CD4-positive, alpha-beta memory T cell (primary cell): ENCODE measurements at regions not wholly inside any gene's neighbourhood (a gene's known extent, or its start where the extent isn't known, plus 50 kb on each side); places are given as distances from the start of the nearest gene placed in this dataset.

Experiments
- CTCF ChIA-PET: fragments of 350-600 bp; sonication (Branson Sonifier 250); formaldehyde crosslinking; loops from one replicate; lab custom pipeline; 2021; ENCODE audit warnings: inconsistent platforms; ENCODE audit not compliant: partially characterized antibody; lab: Charles Lee
- POLR2A ChIA-PET: fragments of 350-600 bp; sonication (Branson Sonifier 250); formaldehyde crosslinking; loops from one replicate; lab custom pipeline; 2021; ENCODE audit not compliant: partially characterized antibody; lab: Charles Lee
- DNase-seq, 5 donors: peaks; one replicate each; pipeline versions ENCODE4 v3.0.0 to v3.0.0-alpha.2; 2020 to 2022; ENCODE audit warnings: mixed read lengths in 1 of 5
- H3K27ac ChIP-seq: one replicate; pipeline ENCODE4 v1.7.0; 2013; ENCODE audit warnings: low read depth, low read length
- H3K27me3 ChIP-seq: 2 replicates; pipeline ENCODE4 v1.7.0; 2013; ENCODE audit warnings: mild to moderate bottlenecking, low read length, moderate library complexity; ENCODE audit not compliant: insufficient read depth
- H3K36me3 ChIP-seq: 2 replicates; pipeline ENCODE4 v1.7.0; 2013; ENCODE audit warnings: mild to moderate bottlenecking, low read length, moderate library complexity; ENCODE audit not compliant: insufficient read depth
- H3K4me1 ChIP-seq: 2 replicates; pipeline ENCODE4 v1.7.0; 2013; ENCODE audit warnings: mild to moderate bottlenecking, low read length, moderate library complexity; ENCODE audit not compliant: insufficient read depth
- H3K4me3 ChIP-seq, 2 donors: one replicate each; pipeline ENCODE4 v1.7.0; 2013; ENCODE audit warnings: low read length in 2 of 2, mild to moderate bottlenecking in 1 of 2
- H3K9me3 ChIP-seq, 2 donors: one replicate each; pipeline ENCODE4 v1.7.0; 2013; ENCODE audit warnings: low read length in 2 of 2, control low read depth in 1 of 2; ENCODE audit not compliant: control insufficient read depth in 1 of 2
- H3K27ac Mint-ChIP-seq, 7 donors: one replicate each; pipeline ENCODE4 v1.8.0; 2020 to 2021; ENCODE audit warnings: mixed read lengths in 7 of 7, mild to moderate bottlenecking in 6 of 7, inconsistent platforms in 3 of 7, moderate library complexity in 3 of 7
- H3K27me3 Mint-ChIP-seq, 2 donors: one replicate each; pipeline ENCODE4 v1.8.0; 2020 to 2021; ENCODE audit warnings: mixed read lengths in 2 of 2
- H3K36me3 Mint-ChIP-seq, 2 donors: one replicate each; pipeline ENCODE4 v1.8.0; 2020 to 2021; ENCODE audit warnings: mixed read lengths in 2 of 2, inconsistent platforms in 1 of 2, mild to moderate bottlenecking in 1 of 2
- H3K4me1 Mint-ChIP-seq, 4 donors: one replicate each; pipeline ENCODE4 v1.8.0; 2020 to 2021; ENCODE audit warnings: mixed read lengths in 4 of 4, mild to moderate bottlenecking in 1 of 4
- H3K4me3 Mint-ChIP-seq, 8 donors: one replicate each; pipeline ENCODE4 v1.8.0; 2020 to 2021; ENCODE audit warnings: mixed read lengths in 8 of 8, mild to moderate bottlenecking in 7 of 8, moderate library complexity in 6 of 8, inconsistent platforms in 3 of 8
- H3K9me3 Mint-ChIP-seq, 8 donors: one replicate each; pipeline ENCODE4 v1.8.0; 2020 to 2021; ENCODE audit warnings: mixed read lengths in 8 of 8, mild to moderate bottlenecking in 5 of 8, inconsistent platforms in 3 of 8, moderate library complexity in 1 of 8
- intact Hi-C: fragments of 100-400 bp; cut with micrococcal nuclease; formaldehyde crosslinking; loops from one replicate; pipeline ENCODE4 v1.15.1; 2023

DNA sequence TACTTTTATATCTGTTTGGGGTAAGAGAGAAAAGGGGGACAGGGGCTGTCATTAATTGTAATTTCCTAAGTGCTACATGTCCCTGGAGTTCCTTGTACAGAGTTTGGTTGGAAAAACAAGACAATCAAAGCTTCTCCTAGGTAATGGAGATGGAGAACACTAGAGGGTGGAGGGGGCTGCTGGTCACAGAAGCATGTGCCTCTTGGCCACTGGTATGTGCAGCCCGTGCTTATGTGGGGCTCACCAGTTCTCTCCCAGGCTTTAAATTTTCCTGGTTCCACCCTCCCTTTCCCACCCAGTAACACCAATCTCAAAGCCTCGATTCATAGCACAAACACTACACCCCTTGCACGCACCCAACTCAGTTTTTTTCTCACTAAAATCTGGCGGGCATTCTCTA, 165.6 kb downstream of the SAMD5 start:
- intact Hi-C loops = no loop called here
- CTCF ChIA-PET = no interaction called here

DNA sequence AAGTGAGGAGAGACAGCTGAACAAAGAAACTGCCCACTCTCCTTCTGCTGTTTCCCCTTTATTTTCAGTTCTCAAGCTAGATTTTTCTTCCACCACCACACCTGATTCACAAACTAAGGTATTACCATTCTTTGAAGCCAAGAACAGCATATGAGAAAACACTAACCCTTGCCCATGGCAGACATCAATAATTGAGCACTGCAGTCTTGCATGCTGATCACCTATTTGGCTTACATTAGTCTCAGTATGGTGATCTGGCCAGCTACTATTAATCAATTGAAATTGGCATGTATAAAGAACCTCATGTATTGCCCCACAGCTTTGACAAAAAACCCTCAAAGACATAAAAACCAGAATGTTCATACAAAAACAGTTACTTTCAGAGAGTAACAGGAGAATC, 166.3 kb downstream of the SAMD5 start:
- POLR2A ChIA-PET = no interaction called here
- Mint-ChIP-seq H3K9me3 (peaks cover 0 to 5% (median 1%) of the 10 kb centered on the region in 8 donors), H3K4me1 (no peaks in the 10 kb centered on the region), H3K36me3 (no peaks in the 10 kb centered on the region), H3K4me3 (no peak overlapping the region), H3K27me3 (peaks cover 0 to 2% of the 10 kb centered on the region in 2 donors), H3K27ac (no peak overlapping the region)
- H3K27ac ChIP-seq = no peak overlapping the region
- H3K4me1 ChIP-seq = no peaks in the 10 kb centered on the region
- H3K27me3 ChIP-seq = no peaks in the 10 kb centered on the region
- no peaks in the 10 kb centered on the region for H3K36me3 ChIP-seq
- CTCF ChIA-PET = no interaction called here
- intact Hi-C loops = no loop called here
- no peak overlapping the region for H3K4me3 ChIP-seq
- no peak for DNase-seq
- H3K9me3 ChIP-seq = no peaks in the 10 kb centered on the region

More for the DNA sequence above, 165.6 kb downstream of the SAMD5 start:
- no peak overlapping the region for H3K4me3 ChIP-seq
- no peaks in the 10 kb centered on the region for H3K27me3 ChIP-seq
- H3K27ac Mint-ChIP-seq = no peak overlapping the region
- POLR2A ChIA-PET = no interaction called here
- peaks cover 0 to 2% of the 10 kb centered on the region in 2 donors for H3K27me3 Mint-ChIP-seq
- H3K36me3 Mint-ChIP-seq = no peaks in the 10 kb centered on the region
- H3K36me3 ChIP-seq = no peaks in the 10 kb centered on the region
- no peaks in the 10 kb centered on the region for H3K9me3 ChIP-seq
- no peak overlapping the region for H3K4me3 Mint-ChIP-seq
- H3K4me1 Mint-ChIP-seq = no peaks in the 10 kb centered on the region
- H3K9me3 Mint-ChIP-seq = peaks cover 0 to 7% (median 3%) of the 10 kb centered on the region in 8 donors
- DNase-seq = no peak
- no peaks in the 10 kb centered on the region for H3K4me1 ChIP-seq
- H3K27ac ChIP-seq = no peak overlapping the region

DNA sequence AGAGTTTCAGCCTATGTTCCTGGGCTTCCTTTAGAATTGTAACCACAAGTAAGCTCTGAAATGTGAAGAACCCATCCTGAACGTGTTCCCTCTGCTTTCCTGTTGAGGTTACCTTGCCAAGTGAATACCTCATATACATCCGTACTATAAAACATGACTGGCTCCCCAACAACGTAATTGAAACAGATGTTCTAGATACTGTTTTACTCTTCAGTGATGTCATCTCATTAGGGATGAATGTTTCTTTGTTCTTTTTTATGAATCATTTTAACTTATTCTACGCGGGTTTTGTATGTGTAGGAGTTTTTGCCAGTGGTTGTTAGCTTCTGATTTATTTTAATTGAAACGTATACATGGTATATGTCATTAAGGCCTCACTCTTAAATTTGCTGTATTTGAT, 166.8 kb downstream of the SAMD5 start:
- Mint-ChIP-seq H3K9me3 (peaks cover 0 to 3% (median 0%) of the 10 kb centered on the region in 8 donors), H3K27me3 (peaks cover 0 to 2% of the 10 kb centered on the region in 2 donors), H3K4me1 (no peaks in the 10 kb centered on the region), H3K27ac (no peak overlapping the region), H3K4me3 (no peak overlapping the region), H3K36me3 (no peaks in the 10 kb centered on the region)
- H3K27ac ChIP-seq = no peak overlapping the region
- no peaks in the 10 kb centered on the region for H3K36me3 ChIP-seq
- no peaks in the 10 kb centered on the region for H3K4me1 ChIP-seq
- H3K9me3 ChIP-seq = no peaks in the 10 kb centered on the region
- H3K4me3 ChIP-seq = no peak overlapping the region
- ChIA-PET POLR2A (no interaction called here), CTCF (no interaction called here)
- H3K27me3 ChIP-seq = no peaks in the 10 kb centered on the region
- no peak for DNase-seq
- intact Hi-C loops = no loop called here

DNA sequence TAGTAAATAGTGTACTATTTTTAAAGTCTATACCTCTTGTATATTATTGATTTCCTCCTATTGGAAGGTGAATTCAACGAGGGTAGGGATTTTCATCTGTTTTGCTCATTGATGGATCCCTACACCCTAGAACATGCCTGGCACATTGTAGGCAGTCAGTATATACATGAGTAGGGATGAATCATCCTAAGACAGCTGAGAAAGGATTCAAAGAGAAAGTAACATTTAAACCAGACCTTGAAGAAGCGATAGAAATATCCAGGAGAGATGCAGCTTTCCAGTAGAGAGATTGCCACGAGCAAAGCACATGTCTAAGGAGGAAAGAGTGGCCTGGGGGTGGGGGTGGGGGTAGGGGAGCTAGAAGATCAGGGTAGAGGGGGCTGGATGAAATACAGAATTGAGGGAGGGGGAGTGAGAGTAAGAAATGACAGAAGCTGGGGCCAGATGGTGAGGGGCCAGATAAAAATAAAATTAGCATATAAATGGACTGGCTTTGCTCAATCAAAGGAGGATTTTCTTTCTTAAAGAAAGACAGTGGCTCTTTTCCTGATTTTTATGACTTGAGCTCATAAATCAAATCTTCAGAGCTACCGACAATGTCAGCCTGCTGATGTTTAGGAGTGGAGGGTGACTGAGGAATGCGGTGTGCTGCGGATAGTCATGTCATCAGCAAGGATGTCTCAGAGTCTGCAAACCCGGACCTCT, 168.2 kb downstream of the SAMD5 start:
- Histone ChIP-seq H3K27me3 (no peaks in the 10 kb centered on the region), H3K4me1 (no peaks in the 10 kb centered on the region), H3K27ac (no peak overlapping the region), H3K36me3 (no peaks in the 10 kb centered on the region), H3K4me3 (no peak overlapping the region), H3K9me3 (no peaks in the 10 kb centered on the region)
- no peak overlapping the region for H3K27ac Mint-ChIP-seq
- intact Hi-C loops = no loop called here
- no peak overlapping the region for H3K4me3 Mint-ChIP-seq
- no peaks in the 10 kb centered on the region for H3K4me1 Mint-ChIP-seq
- peaks cover 0 to 2% of the 10 kb centered on the region in 2 donors for H3K27me3 Mint-ChIP-seq
- DNase-seq = no peak
- ChIA-PET CTCF (no interaction called here), POLR2A (no interaction called here)
- peaks cover 0 to 2% (median 0%) of the 10 kb centered on the region in 8 donors for H3K9me3 Mint-ChIP-seq
- no peaks in the 10 kb centered on the region for H3K36me3 Mint-ChIP-seq

DNA sequence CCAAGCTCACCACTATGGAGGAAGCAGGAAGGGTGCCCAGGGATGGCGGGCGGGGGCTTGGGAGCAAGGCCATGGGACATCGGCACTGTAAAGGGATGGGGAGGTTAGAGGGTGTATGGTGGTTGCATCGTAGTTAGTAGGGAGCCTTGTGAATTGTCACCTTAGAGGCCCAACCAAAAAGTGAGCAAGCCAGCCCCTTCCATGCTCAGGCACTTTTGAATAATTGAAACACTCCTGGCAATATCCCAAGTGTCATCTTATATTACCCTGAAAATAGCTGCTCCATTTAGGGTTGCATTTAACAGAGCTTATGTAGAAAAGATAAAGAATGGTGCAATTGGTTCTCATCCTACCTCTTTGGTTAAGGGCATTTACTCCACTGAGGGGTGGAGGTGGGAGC, 169.2 kb downstream of the SAMD5 start:
- Histone ChIP-seq H3K27ac (no peak overlapping the region), H3K27me3 (no peaks in the 10 kb centered on the region), H3K36me3 (no peaks in the 10 kb centered on the region), H3K4me3 (no peak overlapping the region), H3K9me3 (no peaks in the 10 kb centered on the region), H3K4me1 (no peaks in the 10 kb centered on the region)
- ChIA-PET CTCF (no interaction called here), POLR2A (no interaction called here)
- no peak for DNase-seq
- Mint-ChIP-seq H3K4me3 (no peak overlapping the region), H3K27me3 (peaks cover 0 to 2% of the 10 kb centered on the region in 2 donors), H3K9me3 (peaks cover 0 to 2% (median 0%) of the 10 kb centered on the region in 8 donors), H3K27ac (no peak overlapping the region), H3K4me1 (no peaks in the 10 kb centered on the region), H3K36me3 (no peaks in the 10 kb centered on the region)
- intact Hi-C loops = no loop called here

DNA sequence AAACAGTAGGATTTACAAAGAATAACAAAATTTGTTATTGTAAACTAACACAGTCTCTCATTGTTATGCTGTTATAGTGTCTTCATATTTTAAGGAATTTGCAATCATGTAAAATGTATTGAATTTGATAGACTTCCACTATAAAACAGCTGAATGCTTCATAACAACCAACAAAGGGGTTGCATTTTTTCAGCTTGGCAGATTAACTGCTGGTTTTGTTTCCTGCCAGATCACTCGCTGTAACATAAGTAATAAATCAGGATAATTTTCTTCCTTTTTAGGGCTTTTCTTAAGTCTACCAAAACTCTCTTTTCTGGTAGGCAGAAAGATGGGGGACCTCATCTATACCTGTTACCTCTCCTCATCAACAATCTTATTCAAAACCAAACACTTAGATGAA, 169.8 kb downstream of the SAMD5 start:
- Mint-ChIP-seq H3K27me3 (peaks cover 0 to 2% of the 10 kb centered on the region in 2 donors), H3K27ac (no peak overlapping the region), H3K36me3 (no peaks in the 10 kb centered on the region), H3K4me1 (no peaks in the 10 kb centered on the region), H3K9me3 (peaks cover 0 to 2% (median 0%) of the 10 kb centered on the region in 8 donors), H3K4me3 (no peak overlapping the region)
- ChIA-PET POLR2A (no interaction called here), CTCF (no interaction called here)
- H3K27ac ChIP-seq = no peak overlapping the region
- no peaks in the 10 kb centered on the region for H3K36me3 ChIP-seq
- DNase-seq = no peak
- H3K9me3 ChIP-seq = no peaks in the 10 kb centered on the region
- no peak overlapping the region for H3K4me3 ChIP-seq
- intact Hi-C loops = no loop called here
- no peaks in the 10 kb centered on the region for H3K4me1 ChIP-seq
- no peaks in the 10 kb centered on the region for H3K27me3 ChIP-seq

DNA sequence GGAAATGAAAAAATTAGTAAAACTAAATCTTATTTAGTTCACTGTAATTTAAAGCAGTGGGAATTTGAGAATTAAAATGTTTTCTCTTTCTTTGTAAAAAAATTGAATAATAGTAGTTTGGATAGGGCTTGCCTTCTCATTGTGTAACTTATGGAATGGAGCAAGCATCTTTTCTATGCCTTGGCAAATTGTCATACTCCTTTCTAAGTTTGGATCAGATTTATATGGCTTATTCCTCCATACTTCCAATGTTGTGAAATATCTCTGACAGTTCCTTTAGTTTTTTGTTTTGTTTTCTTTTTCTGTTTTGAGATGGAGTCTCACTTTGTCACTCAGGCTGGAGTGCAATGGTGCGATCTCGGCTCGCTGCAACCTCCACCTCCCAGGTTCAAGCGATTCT, 176.4 kb downstream of the SAMD5 start:
- DNase-seq = no peak
- H3K9me3 ChIP-seq = no peaks in the 10 kb centered on the region
- H3K36me3 Mint-ChIP-seq = no peaks in the 10 kb centered on the region
- ChIA-PET CTCF (no interaction called here), POLR2A (no interaction called here)
- H3K4me1 ChIP-seq = no peaks in the 10 kb centered on the region
- H3K27me3 Mint-ChIP-seq = no peaks in the 10 kb centered on the region
- no peak overlapping the region for H3K27ac ChIP-seq
- no peaks in the 10 kb centered on the region for H3K36me3 ChIP-seq
- H3K27me3 ChIP-seq = no peaks in the 10 kb centered on the region
- no peak overlapping the region for H3K4me3 ChIP-seq
- H3K4me1 Mint-ChIP-seq = no peaks in the 10 kb centered on the region
- intact Hi-C loops = no loop called here
- H3K27ac Mint-ChIP-seq = no peak overlapping the region
- peaks cover 0 to 2% (median 0%) of the 10 kb centered on the region in 8 donors for H3K9me3 Mint-ChIP-seq
- H3K4me3 Mint-ChIP-seq = no peak overlapping the region
